ENCODE measurements at regions not wholly inside any gene's neighbourhood (a gene's known extent, or its start where the extent isn't known, plus 50 kb on each side); places are given as distances from the start of the nearest gene placed in this dataset.

GRCh38 chr4:127419431-127419830, 213.3 kb upstream of the INTU start:
- no peak for TF ChIP-seq CTCF (IDR thresholded peaks at IDR 0.05)

- no peak for TF ChIP-seq CTCF (IDR thresholded peaks at IDR 0.05)
Measured at GRCh38 chr4:127421437-127421836, 211.3 kb upstream of the INTU start.

- no peak for TF ChIP-seq CTCF (IDR thresholded peaks at IDR 0.05)
Measured at GRCh38 chr4:127425202-127425845, 207.4 kb upstream of the INTU start.

GRCh38 chr4:127425851-127426250, 206.9 kb upstream of the INTU start:
- TF ChIP-seq CTCF (IDR thresholded peaks at IDR 0.05) = no peak

- no peak for TF ChIP-seq CTCF (IDR thresholded peaks at IDR 0.05)
Measured at GRCh38 chr4:127441571-127441970, 191.2 kb upstream of the INTU start.

- no peak for TF ChIP-seq CTCF (IDR thresholded peaks at IDR 0.05)
Measured at GRCh38 chr4:127445471-127445870, 187.3 kb upstream of the INTU start.

- no peak for TF ChIP-seq CTCF (IDR thresholded peaks at IDR 0.05)
Measured at GRCh38 chr4:127446427-127446885, 186.3 kb upstream of the INTU start.

- no peak for TF ChIP-seq CTCF (IDR thresholded peaks at IDR 0.05)
Measured at GRCh38 chr4:127448986-127449385, 183.8 kb upstream of the INTU start.
